Glutamatergic neuron (in vitro differentiated cells): ENCODE measurements at regions not wholly inside any gene's neighbourhood (a gene's known extent, or its start where the extent isn't known, plus 50 kb on each side); places are given as distances from the start of the nearest gene placed in this dataset.

ENCODE experiments used
- DNase-seq: peaks from one replicate; pipeline ENCODE4 v3.0.0; 2022
- H3K27ac Mint-ChIP-seq: one replicate; pipeline ENCODE4 v1.8.0; 2020; ENCODE audit warnings: mild to moderate bottlenecking, mixed read lengths, inconsistent platforms; ENCODE audit not compliant: unreplicated experiment
- H3K27me3 Mint-ChIP-seq: one replicate; pipeline ENCODE4 v1.8.0; 2020; ENCODE audit warnings: mild to moderate bottlenecking, moderate library complexity, mixed read lengths, inconsistent platforms; ENCODE audit not compliant: unreplicated experiment
- H3K36me3 Mint-ChIP-seq: one replicate; pipeline ENCODE4 v1.8.0; 2020; ENCODE audit warnings: mild to moderate bottlenecking, mixed read lengths, inconsistent platforms; ENCODE audit not compliant: unreplicated experiment
- H3K4me1 Mint-ChIP-seq: one replicate; pipeline ENCODE4 v1.8.0; 2020; ENCODE audit warnings: mild to moderate bottlenecking, low read depth, mixed read lengths, inconsistent platforms; ENCODE audit not compliant: unreplicated experiment
- H3K4me3 Mint-ChIP-seq: one replicate; pipeline ENCODE4 v1.8.0; 2020; ENCODE audit warnings: mild to moderate bottlenecking, mixed read lengths, inconsistent platforms; ENCODE audit not compliant: unreplicated experiment
- H3K9me3 Mint-ChIP-seq: one replicate; pipeline ENCODE4 v1.8.0; 2020; ENCODE audit warnings: mild to moderate bottlenecking, moderate library complexity, mixed read lengths, inconsistent platforms; ENCODE audit not compliant: unreplicated experiment
- CTCF ChIP-seq: fragments of 200-600 bp; sonication (generic); IDR thresholded peaks from one replicate; pipeline ENCODE4 v1.5.0; 2021; ENCODE audit not compliant: partially characterized antibody, unreplicated experiment

GRCh38 chr5:133675376-133676154, 63.2 kb upstream of the FSTL4 start:
- Mint-ChIP-seq H3K4me3 (no peak overlapping the region), H3K4me1 (peaks cover 57% of the 10 kb centered on the region), H3K9me3 (peaks cover 10% of the 10 kb centered on the region), H3K36me3 (peaks cover 16% of the 10 kb centered on the region), H3K27ac (no peak overlapping the region), H3K27me3 (peaks cover 11% of the 10 kb centered on the region)
- no peak for TF ChIP-seq CTCF
- no peak for DNase-seq

DNA sequence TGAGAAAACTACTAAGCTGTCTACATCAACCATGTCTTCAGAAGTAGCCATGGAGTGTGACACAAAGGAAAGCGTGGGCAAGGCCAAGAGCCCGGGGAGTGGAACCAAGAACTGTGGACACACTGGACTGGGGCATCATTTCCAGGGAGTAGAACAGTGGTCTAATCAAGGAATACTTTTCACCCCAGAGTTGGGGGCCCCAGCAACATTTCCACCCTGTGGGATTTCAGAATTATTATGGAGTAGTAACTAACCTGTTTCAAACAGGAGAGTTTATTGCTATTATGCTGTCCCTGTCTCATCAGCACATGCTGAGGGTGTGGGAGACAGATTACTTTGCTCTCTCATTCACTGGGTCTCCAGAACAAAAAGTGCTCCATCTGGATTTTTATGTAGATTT, 58.0 kb upstream of the FSTL4 start:
- no peak for DNase-seq
- Mint-ChIP-seq H3K9me3 (peaks cover 11% of the 10 kb centered on the region), H3K4me1 (peaks cover 19% of the 10 kb centered on the region), H3K27me3 (peaks cover 11% of the 10 kb centered on the region), H3K36me3 (peaks cover 21% of the 10 kb centered on the region), H3K27ac (no peak overlapping the region), H3K4me3 (no peak overlapping the region)
- TF ChIP-seq CTCF = no peak

DNA sequence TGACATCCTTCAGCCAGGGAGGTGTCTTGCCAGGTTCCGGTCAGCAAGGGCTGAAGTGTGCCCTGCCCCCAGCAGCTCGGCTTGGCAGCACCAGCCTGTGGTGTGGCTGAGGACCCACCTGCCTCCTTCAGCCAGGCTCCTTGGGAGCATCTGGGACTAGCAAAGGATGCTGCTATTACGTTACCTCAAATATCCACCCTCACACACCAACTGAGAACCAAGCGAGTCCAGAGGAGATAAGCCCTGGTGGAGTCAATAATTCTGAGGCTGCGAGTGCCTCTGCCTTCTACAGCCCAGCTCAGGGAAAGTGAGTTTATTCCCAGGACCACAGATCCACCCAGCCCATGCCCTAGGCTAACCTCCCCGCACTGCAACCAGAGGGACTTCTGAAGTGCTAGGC, 57.1 kb upstream of the FSTL4 start:
- H3K36me3 Mint-ChIP-seq = peaks cover 21% of the 10 kb centered on the region
- peaks cover 12% of the 10 kb centered on the region for H3K4me1 Mint-ChIP-seq
- H3K27me3 Mint-ChIP-seq = peaks cover 10% of the 10 kb centered on the region
- no peak overlapping the region for H3K4me3 Mint-ChIP-seq
- no peak overlapping the region for H3K27ac Mint-ChIP-seq
- no peak for DNase-seq
- peaks cover 11% of the 10 kb centered on the region for H3K9me3 Mint-ChIP-seq
- no peak for TF ChIP-seq CTCF

DNA sequence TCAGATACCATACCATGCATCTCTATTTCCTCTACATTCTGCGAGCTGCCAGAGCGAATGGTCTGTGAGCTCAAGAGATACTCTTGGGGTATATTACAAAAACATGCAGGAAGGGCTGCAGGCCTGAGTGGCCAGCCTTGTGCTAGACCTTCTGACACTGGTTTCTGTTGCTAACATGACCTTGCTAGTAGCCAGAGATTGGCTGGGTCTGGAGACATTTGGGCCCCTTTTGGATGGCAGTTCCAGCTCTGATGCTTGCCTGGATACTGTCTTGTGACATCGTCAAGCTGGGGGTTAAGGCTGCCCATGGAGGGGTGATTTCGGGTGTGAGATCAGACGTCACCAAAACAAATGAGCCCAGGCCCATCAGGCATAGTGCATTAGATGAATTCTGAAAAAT, 56.1 kb upstream of the FSTL4 start:
- Mint-ChIP-seq H3K9me3 (peaks cover 11% of the 10 kb centered on the region), H3K36me3 (peaks cover 21% of the 10 kb centered on the region)

More for the DNA sequence above, 56.1 kb upstream of the FSTL4 start:
- no peak overlapping the region for H3K27ac Mint-ChIP-seq
- peaks cover 10% of the 10 kb centered on the region for H3K27me3 Mint-ChIP-seq
- no peak for TF ChIP-seq CTCF
- peaks cover 5% of the 10 kb centered on the region for H3K4me1 Mint-ChIP-seq
- H3K4me3 Mint-ChIP-seq = no peak overlapping the region
- DNase-seq = no peak
